ENCODE measurements at regions not wholly inside any gene's neighbourhood (a gene's known extent, or its start where the extent isn't known, plus 50 kb on each side); places are given as distances from the start of the nearest gene placed in this dataset.
"Not testable (repeated sequence)": the region's sequence is repeated elsewhere in the genome, so short reads cannot be mapped to it uniquely, and the experiment has no call there.

DNA sequence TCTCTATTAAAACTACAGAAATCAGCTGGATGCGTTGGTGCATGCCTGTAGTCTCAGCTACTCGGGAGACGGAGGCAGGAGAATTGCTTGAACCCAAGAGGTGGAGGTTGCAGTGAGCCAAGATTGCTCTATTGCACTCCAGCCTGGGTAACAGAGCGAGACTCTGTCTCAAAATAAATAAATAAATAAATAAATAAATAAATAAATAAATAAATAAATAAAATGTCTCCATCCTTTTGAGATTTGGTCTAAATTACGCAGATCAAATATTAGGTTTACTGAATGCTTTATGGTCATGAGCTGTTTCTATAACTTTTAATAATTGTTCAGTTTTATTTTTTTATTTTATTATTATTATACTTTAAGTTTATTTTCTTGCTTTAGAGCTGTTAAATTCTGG, 344.0 kb upstream of the POU3F4 start:
- TF ChIP-seq, protein P1, sequence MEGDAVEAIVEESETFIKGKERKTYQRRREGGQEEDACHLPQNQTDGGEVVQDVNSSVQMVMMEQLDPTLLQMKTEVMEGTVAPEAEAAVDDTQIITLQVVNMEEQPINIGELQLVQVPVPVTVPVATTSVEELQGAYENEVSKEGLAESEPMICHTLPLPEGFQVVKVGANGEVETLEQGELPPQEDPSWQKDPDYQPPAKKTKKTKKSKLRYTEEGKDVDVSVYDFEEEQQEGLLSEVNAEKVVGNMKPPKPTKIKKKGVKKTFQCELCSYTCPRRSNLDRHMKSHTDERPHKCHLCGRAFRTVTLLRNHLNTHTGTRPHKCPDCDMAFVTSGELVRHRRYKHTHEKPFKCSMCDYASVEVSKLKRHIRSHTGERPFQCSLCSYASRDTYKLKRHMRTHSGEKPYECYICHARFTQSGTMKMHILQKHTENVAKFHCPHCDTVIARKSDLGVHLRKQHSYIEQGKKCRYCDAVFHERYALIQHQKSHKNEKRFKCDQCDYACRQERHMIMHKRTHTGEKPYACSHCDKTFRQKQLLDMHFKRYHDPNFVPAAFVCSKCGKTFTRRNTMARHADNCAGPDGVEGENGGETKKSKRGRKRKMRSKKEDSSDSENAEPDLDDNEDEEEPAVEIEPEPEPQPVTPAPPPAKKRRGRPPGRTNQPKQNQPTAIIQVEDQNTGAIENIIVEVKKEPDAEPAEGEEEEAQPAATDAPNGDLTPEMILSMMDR (IDR thresholded peaks at IDR 0.05; ENCODE audit: low read depth, low read length): not testable (repeated sequence)
- not testable (repeated sequence) for TF ChIP-seq POLR2A (IDR thresholded peaks at IDR 0.05; ENCODE audit: extremely low read depth, insufficient read length)

All from NB4 (cell line).